ENCODE measurements at regions not wholly inside any gene's neighbourhood (a gene's known extent, or its start where the extent isn't known, plus 50 kb on each side); places are given as distances from the start of the nearest gene placed in this dataset.

- Histone ChIP-seq H2BK15ac (ENCODE audit: low read length) (no peak overlapping the region), H3K18ac (ENCODE audit: extremely low read depth, low read length) (no peak overlapping the region), H3K23ac (ENCODE audit: insufficient read length) (no peak overlapping the region), H4K91ac (replicated peaks; ENCODE audit: insufficient read length, low read length) (no peak overlapping the region), H3K9ac (replicated peaks in 1 of 4; ENCODE audit: extremely low read depth in 1 of 4, low read depth in 3 of 4, low read length in 3 of 4) (no peak overlapping the region), H2AK5ac (ENCODE audit: low read depth, low read length) (no peak overlapping the region), H2BK12ac (ENCODE audit: low read depth, low read length) (no peak overlapping the region), H3K56ac (replicated peaks; ENCODE audit: insufficient read length, low read depth, low read length) (no peak overlapping the region), H2BK120ac (replicated peaks; ENCODE audit: low read depth, low read length) (no peak overlapping the region), H4K8ac (ENCODE audit: extremely low read depth, insufficient read depth, low read length) (no peak overlapping the region), H2AFZ (ENCODE audit: low read length) (no peak overlapping the region), H3K79me2 (ENCODE audit: control insufficient read depth in 1 of 2, insufficient read depth in 2 of 2, low read length in 2 of 2) (no peaks in the 10 kb centered on the region), H3K23me2 (ENCODE audit: low read depth, low read length) (no peaks in the 10 kb centered on the region), H3K14ac (ENCODE audit: insufficient read length) (no peak overlapping the region), H3K4me3 (ENCODE audit: extremely low read depth in 1 of 4, insufficient read depth in 2 of 4, low read depth in 3 of 4, low read length in 4 of 4) (no peak overlapping the region), H2BK20ac (ENCODE audit: low read length) (no peak overlapping the region), H3K27me3 (replicated peaks in 1 of 4; ENCODE audit: control insufficient read depth in 3 of 4, extremely low read depth in 1 of 4, insufficient read depth in 3 of 4, low read length in 3 of 4) (no peaks in the 10 kb centered on the region), H3K4me1 (replicated peaks in 1 of 4; ENCODE audit: control insufficient read depth in 3 of 4, insufficient read depth in 4 of 4, low read length in 3 of 4) (no peaks in the 10 kb centered on the region), H4K5ac (ENCODE audit: insufficient read length, low read depth, low read length) (no peak overlapping the region), H3K36me3 (ENCODE audit: control insufficient read depth in 2 of 4, insufficient read depth in 4 of 4, low read length in 3 of 4) (no peaks in the 10 kb centered on the region), H4K20me1 (replicated peaks in 1 of 2; ENCODE audit: control insufficient read depth in 1 of 2, insufficient read depth in 2 of 2, low read length in 2 of 2) (no peaks in the 10 kb centered on the region), H3K27ac (ENCODE audit: low read depth, low read length) (no peak overlapping the region), H3K79me1 (ENCODE audit: low read depth, low read length) (no peaks in the 10 kb centered on the region), H3K4ac (replicated peaks; ENCODE audit: insufficient read length, low read depth, low read length) (no peak overlapping the region), H3K4me2 (ENCODE audit: insufficient read depth in 1 of 2, low read depth in 2 of 2, low read length in 2 of 2) (no peak overlapping the region), H3K9me3 (ENCODE audit: insufficient read depth in 2 of 2, low read depth in 1 of 2, low read length in 1 of 2) (peaks cover 0 to 3% of the 10 kb centered on the region in 2 experiments; a peak in 1 of 4 replicates), H2BK5ac (ENCODE audit: low read depth, low read length) (no peak overlapping the region)
- WGBS, 2 experiments (ENCODE audit: extremely low coverage in 1 of 2, insufficient coverage in 1 of 2, insufficient read length in 1 of 2, insufficient replicate concordance in 2 of 2, low coverage in 1 of 2, low lambda C conversion rate in 2 of 2, missing lambda C conversion rate in 1 of 2), result 88% methylated on average over 4 of the region's 4 CpGs; no CpG with 5 or more reads in 1 of the 2 experiments
- no peak for FAIRE-seq
- TF ChIP-seq CHD2 (IDR thresholded peaks at IDR 0.05; ENCODE audit: low read length) (no peak), SIN3A (conservative IDR thresholded peaks at IDR 0.05 in 1 of 2, IDR thresholded peaks at IDR 0.05 in 1 of 2; ENCODE audit: low read depth in 1 of 2, low read length in 2 of 2) (no peak), SIRT6 (IDR thresholded peaks at IDR 0.05; ENCODE audit: low read length) (no peak), ASH2L (IDR thresholded peaks at IDR 0.05; ENCODE audit: low read length) (no peak), KDM5A (IDR thresholded peaks at IDR 0.05; ENCODE audit: low read length) (no peak), EP300 (IDR thresholded peaks at IDR 0.05; ENCODE audit: borderline replicate concordance in 1 of 2, low read depth in 2 of 2, low read length in 2 of 2) (no peak), BCL11A (IDR thresholded peaks at IDR 0.05; ENCODE audit: low read depth in 2 of 2, low read length in 2 of 2) (no peak), GTF2F1 (IDR thresholded peaks at IDR 0.05; ENCODE audit: borderline replicate concordance, low read depth, low read length) (no peak), EGR1 (IDR thresholded peaks at IDR 0.05; ENCODE audit: borderline replicate concordance, low read depth, low read length) (no peak), SP2 (IDR thresholded peaks at IDR 0.05; ENCODE audit: low read length) (no peak), MAFK (IDR thresholded peaks at IDR 0.05; ENCODE audit: low read depth, low read length) (no peak), RAD21 (IDR thresholded peaks at IDR 0.05 in 1 of 2, conservative IDR thresholded peaks at IDR 0.05 in 1 of 2; ENCODE audit: low read depth in 2 of 2, low read length in 2 of 2) (no peak), EZH2 (IDR thresholded peaks at IDR 0.05; ENCODE audit: low read depth, low read length, severe bottlenecking) (no peak), CREB1 (IDR thresholded peaks at IDR 0.05) (no peak), TAF1 (IDR thresholded peaks at IDR 0.05; ENCODE audit: low read depth, low read length) (no peak)
- ChIA-PET CTCF (ENCODE audit: partially characterized antibody) (interaction anchor here (0.7 to 1.9 kb wide), 3 partner anchors 8 to 84 kb away, joined by 3 to 15 read pairs (median 4); no protein-coding TSS in a partner anchor), POLR2A (ENCODE audit: partially characterized antibody) (no interaction called here)
- DNase-seq (ENCODE audit: low read depth in 1 of 2, low spot score in 2 of 2), result no peak
Measured at GRCh38 chr5:100690036-100690560, 154.9 kb downstream of the FAM174A start.

Measured in H1 (cell line).